HepG2 (cell line): ENCODE measurements at regions not wholly inside any gene's neighbourhood (a gene's known extent, or its start where the extent isn't known, plus 50 kb on each side); places are given as distances from the start of the nearest gene placed in this dataset.

Source experiments
- ATAC-seq: fragments of 200-7000 bp; cut with Tn5 transposase; 3 replicates; pipeline ENCODE4 v1.9.1; 2020; ENCODE audit warnings: mild to moderate bottlenecking, moderate library complexity
- BruUV-seq: library from RNA; stranded (reverse); fragments of 400-500 nt; replicated peaks from 2 replicates; lab custom pipeline; 2021; lab: Mats Ljungman, UMichigan
- CTCF ChIA-PET: fragments of 300-600 bp; formaldehyde crosslinking; extraction: SDS; loops from one replicate; lab custom pipeline; 2021; ENCODE audit warnings: low total read pairs, inconsistent platforms, low intra/inter-chr PET ratio; lab: Yijun Ruan, JAX
- POLR2A ChIA-PET: fragments of 350-600 bp; sonication (Branson Sonifier 250); formaldehyde crosslinking; loops from one replicate; lab custom pipeline; 2020; ENCODE audit warnings: antibody characterized with exemption, inconsistent platforms; lab: Yijun Ruan, JAX
- DNase-seq: peaks from one replicate; pipeline ENCODE4 v3.0.0-alpha.2; 2015; ENCODE audit warnings: low spot score
- FAIRE-seq: peaks from 3 replicates; lab custom pipeline; 2011; peaks lifted over from hg19 to GRCh38; lab: Jason Lieb, UNC
- H2AFZ ChIP-seq: one replicate; pipeline ENCODE4 v1.6.1; 2011; ENCODE audit warnings: low read length, inconsistent platforms
- H3K27ac ChIP-seq: fragments of 300-600 bp; 3 replicates; pipeline ENCODE4 v1.8.0; 2011; ENCODE audit warnings: mixed run types, mild to moderate bottlenecking, mixed read lengths, low read length, inconsistent platforms; ENCODE audit not compliant: insufficient read depth; ENCODE audit errors: extremely low read length
- H3K27me3 ChIP-seq, 2 experiments: fragments of 200-600 bp in 1 of 2; 2 replicates in 1 of 2; 3 replicates in 1 of 2; pipeline versions ENCODE4 v1.6.0 to v1.8.0; 2011; ENCODE audit warnings: low read length in 2 of 2, mild to moderate bottlenecking in 2 of 2, moderate library complexity in 2 of 2, inconsistent platforms in 1 of 2; ENCODE audit not compliant: insufficient read depth in 2 of 2, control insufficient read depth in 1 of 2
- H3K36me3 ChIP-seq, 2 experiments: fragments of 200-600 bp in 1 of 2; replicated peaks in 1 of 2; 2 replicates in 1 of 2; 3 replicates in 1 of 2; pipeline versions ENCODE4 v1.5.1 to v1.8.0; 2011; ENCODE audit warnings: low read length in 2 of 2, inconsistent platforms in 1 of 2; ENCODE audit not compliant: insufficient read depth in 2 of 2, control insufficient read depth in 1 of 2
- H3K4me1 ChIP-seq: 2 replicates; pipeline ENCODE4 v1.5.1; 2012; ENCODE audit warnings: low read length, inconsistent platforms; ENCODE audit not compliant: insufficient read depth
- H3K4me2 ChIP-seq: 2 replicates; pipeline ENCODE4 v1.6.0; 2011; ENCODE audit warnings: low read depth, low read length, inconsistent platforms
- H3K4me3 ChIP-seq, 3 experiments: fragments of 200-600 bp in 1 of 3; sonication (generic), shearing (Covaris generic) in 1 of 3; replicated peaks in 1 of 3; 2 replicates each; pipeline ENCODE4 v1.5.1; 2011 to 2016; ENCODE audit warnings: low read length in 3 of 3, inconsistent platforms in 2 of 3, low read depth in 2 of 3, mild to moderate bottlenecking in 2 of 3, control low read depth in 1 of 3, mixed read lengths in 1 of 3; ENCODE audit not compliant: insufficient read depth in 1 of 3
- H3K79me2 ChIP-seq: one replicate; pipeline ENCODE4 v1.6.1; 2011; ENCODE audit warnings: low read length, inconsistent platforms; ENCODE audit not compliant: insufficient read depth
- H3K9ac ChIP-seq: 2 replicates; pipeline ENCODE4 v1.6.0; 2011; ENCODE audit warnings: mild to moderate bottlenecking, low read depth, low read length, inconsistent platforms; ENCODE audit not compliant: insufficient read depth
- H3K9me3 ChIP-seq: 2 replicates; pipeline ENCODE4 v1.5.1; 2012; ENCODE audit warnings: mild to moderate bottlenecking, low read length
- H4K20me1 ChIP-seq: 2 replicates; pipeline ENCODE4 v1.6.0; 2011; ENCODE audit warnings: inconsistent platforms, mild to moderate bottlenecking, low read length, moderate library complexity; ENCODE audit not compliant: insufficient read depth
- ATF7 ChIP-seq, 2 experiments: fragments of 450-650 bp in 1 of 2; sonication (generic) in 1 of 2; formaldehyde crosslinking in 1 of 2; IDR thresholded peaks; 2 replicates each; pipeline versions ENCODE4 v1.4.0 to v1.6.1; 2016 to 2020; ENCODE audit warnings: antibody characterized with exemption in 1 of 2, mild to moderate bottlenecking in 1 of 2, missing genetic modification reagents in 1 of 2
- CBX2 ChIP-seq, 2 experiments: fragments of 200-600 bp in 1 of 2; sonication (generic); formaldehyde crosslinking in 1 of 2; IDR thresholded peaks; 2 replicates each; pipeline versions ENCODE4 v1.7.0 to v1.8.1; 2018 to 2022; ENCODE audit warnings: low read depth in 2 of 2, low read length in 1 of 2, mild to moderate bottlenecking in 1 of 2, missing genetic modification reagents in 1 of 2
- FOXA3 ChIP-seq: IDR thresholded peaks from 2 replicates; pipeline ENCODE4 v1.6.1; 2016; ENCODE audit warnings: missing genetic modification reagents, missing compliant biosample characterization
- HNRNPH1 ChIP-seq: fragments of 200-400 bp; formaldehyde crosslinking; optimal IDR thresholded peaks from 2 replicates; pipeline ENCODE3; 2017; ENCODE audit warnings: mild to moderate bottlenecking, low read depth, low read length
- KLF13 ChIP-seq: sonication (generic); formaldehyde crosslinking; IDR thresholded peaks from 2 replicates; pipeline ENCODE4 v1.4.0; 2020; ENCODE audit warnings: mild to moderate bottlenecking, missing genetic modification reagents
- MXD4 ChIP-seq: IDR thresholded peaks from 2 replicates; pipeline ENCODE4 v1.6.1; 2016; ENCODE audit warnings: mild to moderate bottlenecking, missing biosample characterization, missing genetic modification reagents
- NCOA1 ChIP-seq: sonication (generic); formaldehyde crosslinking; IDR thresholded peaks from 2 replicates; pipeline ENCODE4 v1.9.0; 2021; ENCODE audit warnings: missing genetic modification reagents
- NFYB ChIP-seq: sonication (generic); formaldehyde crosslinking; IDR thresholded peaks from 2 replicates; pipeline ENCODE4 v1.4.0; 2020; ENCODE audit warnings: missing genetic modification reagents
- SOX6 ChIP-seq, 2 experiments: fragments of 450-650 bp in 1 of 2; sonication (generic) in 1 of 2; formaldehyde crosslinking in 1 of 2; IDR thresholded peaks; 2 replicates each; pipeline versions ENCODE4 v1.4.0 to v1.6.1; 2017 to 2020; ENCODE audit warnings: antibody characterized with exemption in 1 of 2, mild to moderate bottlenecking in 1 of 2, missing genetic modification reagents in 1 of 2
- ZFAT ChIP-seq: sonication (generic); formaldehyde crosslinking; conservative IDR thresholded peaks from 2 replicates; pipeline ENCODE4 v1.8.1; 2023; ENCODE audit warnings: missing genetic modification reagents, inconsistent platforms
- ZNF235 ChIP-seq: sonication (generic); formaldehyde crosslinking; IDR thresholded peaks from 2 replicates; pipeline ENCODE4 v1.8.1; 2023; ENCODE audit warnings: mild to moderate bottlenecking, missing genetic modification reagents, borderline replicate concordance
- ZNF468 ChIP-seq: sonication (generic); formaldehyde crosslinking; IDR thresholded peaks from 2 replicates; pipeline ENCODE4 v1.8.0; 2022; ENCODE audit warnings: mild to moderate bottlenecking, moderate library complexity, missing genetic modification reagents
- ZNF558 ChIP-seq: sonication (generic); formaldehyde crosslinking; IDR thresholded peaks from 2 replicates; pipeline ENCODE4 v1.9.0; 2022; ENCODE audit warnings: mild to moderate bottlenecking, missing genetic modification reagents, borderline replicate concordance
- ZNF616 ChIP-seq: sonication (generic); formaldehyde crosslinking; IDR thresholded peaks from 2 replicates; pipeline ENCODE4 v1.5.0; 2020; ENCODE audit warnings: low read depth, mild to moderate bottlenecking, missing genetic modification reagents
- ZNF660 ChIP-seq: sonication (generic); formaldehyde crosslinking; IDR thresholded peaks from 2 replicates; pipeline ENCODE4 v1.5.1; 2020; ENCODE audit warnings: mild to moderate bottlenecking, low read depth, missing genetic modification reagents, borderline replicate concordance
- ZNF768 ChIP-seq: sonication (generic); formaldehyde crosslinking; IDR thresholded peaks from 2 replicates; pipeline ENCODE4 v1.4.0; 2020; ENCODE audit warnings: missing genetic modification reagents
- ZNF839 ChIP-seq: sonication (generic); formaldehyde crosslinking; IDR thresholded peaks from 2 replicates; pipeline ENCODE4 v1.4.0; 2020; ENCODE audit warnings: missing genetic modification reagents, mild to moderate bottlenecking, borderline replicate concordance
- ZSCAN20 ChIP-seq: sonication (generic); formaldehyde crosslinking; IDR thresholded peaks from 2 replicates; pipeline ENCODE4 v1.4.0; 2020; ENCODE audit warnings: missing genetic modification reagents, mild to moderate bottlenecking, borderline replicate concordance
- WGBS: methylation state at CpG from one replicate; pipeline ENCODE4 v1.1.6; 2017; ENCODE audit warnings: low lambda C conversion rate; 5-methylcytosine and 5-hydroxymethylcytosine counted together
- in situ Hi-C: cut with HindIII; loops from 2 replicates; pipeline ENCODE4 v1.10.0; 2017; ENCODE audit warnings: low pct_unique_long_range_greater_than_20kb; ENCODE audit not compliant: extremely low pct_ligation_motif_present
- intact Hi-C: fragments of 100-400 bp; cut with micrococcal nuclease; formaldehyde crosslinking; loops from one replicate; pipeline ENCODE4 v1.10.0; 2022; ENCODE audit not compliant: unreplicated experiment
- TF ChIP-seq, protein P1 (sequence below): sonication (generic); formaldehyde crosslinking; IDR thresholded peaks from 2 replicates; pipeline ENCODE4 v1.5.0; 2020; ENCODE audit warnings: missing genetic modification reagents
- TF ChIP-seq, protein P2 (sequence below), 2 experiments: sonication (generic) in 1 of 2; formaldehyde crosslinking in 1 of 2; IDR thresholded peaks; 2 replicates each; pipeline versions ENCODE4 v1.4.0 to v1.6.1; 2016 to 2020; ENCODE audit warnings: borderline replicate concordance in 1 of 2, low read depth in 1 of 2, mild to moderate bottlenecking in 1 of 2, missing genetic modification reagents in 1 of 2

DNA sequence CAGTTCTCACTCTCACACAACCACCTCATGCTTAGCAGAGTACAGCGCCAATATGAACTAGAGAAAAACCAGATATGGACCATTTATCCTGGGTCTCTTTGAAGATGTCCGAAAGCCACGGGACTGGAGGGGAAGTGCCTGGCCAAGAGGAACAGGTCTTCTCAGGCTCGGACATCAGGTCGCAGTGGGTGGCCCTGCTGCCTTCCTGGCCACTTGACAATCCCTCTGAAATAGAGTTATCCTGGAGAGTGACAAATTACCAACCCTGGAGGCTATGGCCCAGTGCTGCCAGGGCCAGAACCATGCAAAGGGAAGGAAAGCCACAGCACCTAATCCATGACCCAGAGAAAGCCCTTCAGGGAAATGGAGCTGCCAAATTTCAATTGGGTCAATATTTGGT, 646.8 kb upstream of the NRP1 start (continued):
- TF ChIP-seq ZNF616 (no peak), FOXA3 (CRISPR knock-in tag) (no peak), CBX2 (IDR thresholded peaks at IDR 0.05; ENCODE audit: low read depth, low read length) (no peak), CBX2 (CRISPR knock-in tag; IDR thresholded peaks at IDR 0.05; ENCODE audit: low read depth) (no peak), ZSCAN20 (CRISPR knock-in tag) (no peak), ZNF558 (CRISPR knock-in tag) (no peak)
- TF ChIP-seq, protein P1, sequence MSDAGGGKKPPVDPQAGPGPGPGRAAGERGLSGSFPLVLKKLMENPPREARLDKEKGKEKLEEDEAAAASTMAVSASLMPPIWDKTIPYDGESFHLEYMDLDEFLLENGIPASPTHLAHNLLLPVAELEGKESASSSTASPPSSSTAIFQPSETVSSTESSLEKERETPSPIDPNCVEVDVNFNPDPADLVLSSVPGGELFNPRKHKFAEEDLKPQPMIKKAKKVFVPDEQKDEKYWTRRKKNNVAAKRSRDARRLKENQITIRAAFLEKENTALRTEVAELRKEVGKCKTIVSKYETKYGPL (CRISPR knock-in tag) = no peak
- TF ChIP-seq, all 625 proteins: peak for 0

DNA sequence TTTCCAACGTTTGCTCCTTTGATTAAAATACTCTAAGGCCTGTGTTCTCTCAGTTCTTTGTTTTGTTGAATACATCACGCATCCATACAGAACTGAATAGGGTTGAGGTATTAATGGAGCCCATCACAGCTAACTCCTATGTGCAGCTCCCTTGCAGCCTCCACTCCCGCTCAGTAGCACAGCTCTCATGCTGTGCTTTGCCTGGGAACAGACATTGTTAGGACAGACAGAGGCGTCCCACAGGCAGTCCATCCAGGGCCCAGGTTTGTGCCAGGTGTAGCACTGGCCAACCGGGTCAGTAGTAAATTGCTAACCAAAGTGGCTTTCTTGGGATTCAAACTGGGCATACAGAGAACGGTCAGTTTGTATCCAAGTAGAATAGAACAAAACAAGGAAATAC, 644.7 kb upstream of the NRP1 start:
- Histone ChIP-seq H3K9ac (no peak overlapping the region), H3K4me3 (no peak overlapping the region), H3K79me2 (no peaks in the 10 kb centered on the region), H4K20me1 (no peaks in the 10 kb centered on the region), H3K9me3 (no peaks in the 10 kb centered on the region), H3K27me3 (no peaks in the 10 kb centered on the region; a peak in 1 of 5 replicates), H3K27ac (no peak overlapping the region), H3K4me2 (no peak overlapping the region), H3K4me1 (no peaks in the 10 kb centered on the region), H3K36me3 (no peaks in the 10 kb centered on the region), H2AFZ (no peak overlapping the region)
- no TSS peak for BruUV-seq
- FAIRE-seq = no peak
- ChIA-PET CTCF (no interaction called here), POLR2A (no interaction called here)
- DNase-seq = no peak
- 42% methylated on average over 6 of the region's 6 CpGs for WGBS
- in situ Hi-C loops = no loop called here
- intact Hi-C loops = no loop called here
- no peak for ATAC-seq
- TF ChIP-seq KLF13 (no peak), ZNF768 (no peak), ZNF468 (CRISPR knock-in tag) (no peak), ZNF235 (CRISPR knock-in tag) (no peak), NCOA1 (no peak), ZNF660 (CRISPR knock-in tag) (no peak), ZFAT (CRISPR knock-in tag) (no peak), HNRNPH1 (no peak), ATF7 (IDR thresholded peaks at IDR 0.05) (no peak), ATF7 (CRISPR knock-in tag; IDR thresholded peaks at IDR 0.05) (no peak), ZNF839 (CRISPR knock-in tag) (no peak), SOX6 (IDR thresholded peaks at IDR 0.05) (no peak), SOX6 (CRISPR knock-in tag; IDR thresholded peaks at IDR 0.05) (no peak), MXD4 (CRISPR knock-in tag) (no peak), NFYB (CRISPR knock-in tag) (no peak)
- TF ChIP-seq, protein P2, sequence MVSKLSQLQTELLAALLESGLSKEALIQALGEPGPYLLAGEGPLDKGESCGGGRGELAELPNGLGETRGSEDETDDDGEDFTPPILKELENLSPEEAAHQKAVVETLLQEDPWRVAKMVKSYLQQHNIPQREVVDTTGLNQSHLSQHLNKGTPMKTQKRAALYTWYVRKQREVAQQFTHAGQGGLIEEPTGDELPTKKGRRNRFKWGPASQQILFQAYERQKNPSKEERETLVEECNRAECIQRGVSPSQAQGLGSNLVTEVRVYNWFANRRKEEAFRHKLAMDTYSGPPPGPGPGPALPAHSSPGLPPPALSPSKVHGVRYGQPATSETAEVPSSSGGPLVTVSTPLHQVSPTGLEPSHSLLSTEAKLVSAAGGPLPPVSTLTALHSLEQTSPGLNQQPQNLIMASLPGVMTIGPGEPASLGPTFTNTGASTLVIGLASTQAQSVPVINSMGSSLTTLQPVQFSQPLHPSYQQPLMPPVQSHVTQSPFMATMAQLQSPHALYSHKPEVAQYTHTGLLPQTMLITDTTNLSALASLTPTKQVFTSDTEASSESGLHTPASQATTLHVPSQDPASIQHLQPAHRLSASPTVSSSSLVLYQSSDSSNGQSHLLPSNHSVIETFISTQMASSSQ (IDR thresholded peaks at IDR 0.05; ENCODE audit: low read depth) = no peak
- TF ChIP-seq, protein P2 (CRISPR knock-in tag; IDR thresholded peaks at IDR 0.05; ENCODE audit: borderline replicate concordance) = no peak
